Activated T-cell treated with anti-CD3 and anti-CD28 coated beads, Interleukin-2, amount 50 U/mL, for 24 hours (primary cell): ENCODE measurements at regions not wholly inside any gene's neighbourhood (a gene's known extent, or its start where the extent isn't known, plus 50 kb on each side); places are given as distances from the start of the nearest gene placed in this dataset.
"Not testable (repeated sequence)": the region's sequence is repeated elsewhere in the genome, so short reads cannot be mapped to it uniquely, and the experiment has no call there.

Source experiments
- DNase-seq: peaks from one replicate; pipeline ENCODE4 v3.0.0-alpha.2; 2020
- H3K27ac Mint-ChIP-seq: 2 replicates; pipeline ENCODE4 v1.8.0; 2020; ENCODE audit warnings: mild to moderate bottlenecking, mixed read lengths
- H3K27me3 Mint-ChIP-seq: 2 replicates; pipeline ENCODE4 v1.8.0; 2020; ENCODE audit warnings: mixed read lengths
- H3K36me3 Mint-ChIP-seq: 2 replicates; pipeline ENCODE4 v1.8.0; 2020; ENCODE audit warnings: low read depth, mixed read lengths
- H3K4me1 Mint-ChIP-seq: 2 replicates; pipeline ENCODE4 v1.8.0; 2020; ENCODE audit warnings: low read depth, mixed read lengths
- H3K4me3 Mint-ChIP-seq: 2 replicates; pipeline ENCODE4 v1.8.0; 2020; ENCODE audit warnings: mild to moderate bottlenecking, moderate library complexity, mixed read lengths
- H3K9me3 Mint-ChIP-seq: 2 replicates; pipeline ENCODE4 v1.8.0; 2020; ENCODE audit warnings: mixed read lengths

DNA sequence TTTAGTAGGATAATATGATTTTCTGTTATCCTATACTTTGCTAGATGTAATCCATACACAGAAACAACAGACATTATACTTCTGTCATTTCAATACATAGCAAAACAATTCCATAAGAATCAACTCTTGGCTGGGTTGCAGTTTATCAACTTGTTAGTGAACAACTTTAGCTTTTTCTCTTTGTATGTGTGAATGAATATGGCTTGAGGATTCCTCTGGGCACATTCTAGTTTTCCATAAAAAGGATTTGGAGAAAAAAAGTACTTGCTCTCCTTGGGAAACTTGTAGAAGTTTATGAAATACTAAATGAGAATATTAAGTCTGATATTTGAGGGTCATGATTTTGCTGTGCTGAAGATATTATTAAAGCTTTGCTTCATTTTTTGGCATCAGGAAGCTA is 210.7 kb upstream of the GIMD1 start:
- Mint-ChIP-seq H3K27me3 (no peaks in the 10 kb centered on the region), H3K4me1 (no peaks in the 10 kb centered on the region), H3K9me3 (no peaks in the 10 kb centered on the region), H3K27ac (no peak overlapping the region), H3K4me3 (no peak overlapping the region), H3K36me3 (no peaks in the 10 kb centered on the region)
- no peak for DNase-seq

DNA sequence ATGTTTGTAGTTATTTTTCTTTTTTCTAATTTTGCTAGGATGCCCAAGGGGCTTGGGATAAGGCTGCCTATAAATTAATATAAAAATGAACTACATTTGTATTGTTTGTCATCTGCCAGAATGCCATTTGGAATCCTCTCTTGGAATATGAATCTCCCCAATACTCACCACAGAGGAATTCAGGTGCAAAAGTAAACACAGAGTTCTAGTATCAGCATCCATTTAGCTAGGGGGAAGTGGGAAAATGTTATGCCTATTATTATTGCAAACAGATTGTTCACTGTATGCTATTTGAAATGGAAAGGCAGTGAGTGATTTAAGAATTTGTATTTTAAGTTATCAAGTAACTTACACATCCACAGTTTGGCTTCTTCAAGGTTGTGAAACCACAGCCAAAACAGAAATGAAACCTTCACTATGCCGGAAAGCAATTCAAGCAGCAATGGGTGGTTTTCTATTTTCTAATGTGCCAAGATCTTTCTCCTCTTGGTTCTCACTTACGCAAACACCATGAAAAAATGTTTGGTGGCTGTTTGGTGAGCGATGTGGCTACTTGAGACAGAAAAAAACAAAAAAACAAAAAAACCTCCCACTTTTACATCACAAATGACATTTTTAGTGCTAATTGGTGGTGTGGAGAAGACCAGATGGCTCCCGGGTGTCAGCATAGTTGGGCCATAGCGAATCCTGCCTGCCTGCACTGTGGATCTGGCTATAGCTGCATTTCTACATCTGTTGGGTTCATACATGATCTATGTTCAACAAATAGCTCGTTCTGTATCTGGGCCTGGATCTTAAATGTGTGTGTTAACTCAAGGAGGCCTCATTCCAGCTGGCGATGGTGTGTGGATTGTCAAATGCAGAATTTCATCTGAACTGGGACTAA is 200.8 kb upstream of the GIMD1 start:
- Mint-ChIP-seq H3K4me3 (no peak overlapping the region), H3K27ac (no peak overlapping the region), H3K4me1 (no peaks in the 10 kb centered on the region), H3K36me3 (no peaks in the 10 kb centered on the region), H3K9me3 (no peaks in the 10 kb centered on the region), H3K27me3 (no peaks in the 10 kb centered on the region)
- DNase-seq = no peak

DNA sequence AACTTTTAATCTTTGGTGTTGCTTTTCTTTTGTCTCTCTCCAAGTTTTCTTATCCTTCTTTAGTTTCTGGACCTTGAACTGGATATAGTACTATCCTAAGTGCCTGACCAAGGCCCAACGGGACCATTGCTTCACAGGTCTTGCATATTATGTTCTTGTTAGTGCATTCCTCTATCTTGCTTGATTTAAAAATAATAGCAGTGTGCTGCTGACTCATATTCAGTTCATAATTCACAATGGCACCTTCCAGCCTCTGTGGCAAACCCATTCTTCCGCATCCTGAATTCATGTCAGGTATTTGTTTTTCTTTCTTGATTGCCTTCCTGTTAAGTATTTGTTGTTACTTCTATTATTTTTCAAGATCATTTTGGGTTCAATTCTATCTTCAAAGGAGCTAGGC is 197.1 kb upstream of the GIMD1 start:
- H3K27ac Mint-ChIP-seq = no peak overlapping the region
- H3K4me1 Mint-ChIP-seq = no peaks in the 10 kb centered on the region
- no peak for DNase-seq
- no peaks in the 10 kb centered on the region for H3K36me3 Mint-ChIP-seq
- no peak overlapping the region for H3K4me3 Mint-ChIP-seq
- H3K9me3 Mint-ChIP-seq = peaks cover 11% of the 10 kb centered on the region
- H3K27me3 Mint-ChIP-seq = no peaks in the 10 kb centered on the region

DNA sequence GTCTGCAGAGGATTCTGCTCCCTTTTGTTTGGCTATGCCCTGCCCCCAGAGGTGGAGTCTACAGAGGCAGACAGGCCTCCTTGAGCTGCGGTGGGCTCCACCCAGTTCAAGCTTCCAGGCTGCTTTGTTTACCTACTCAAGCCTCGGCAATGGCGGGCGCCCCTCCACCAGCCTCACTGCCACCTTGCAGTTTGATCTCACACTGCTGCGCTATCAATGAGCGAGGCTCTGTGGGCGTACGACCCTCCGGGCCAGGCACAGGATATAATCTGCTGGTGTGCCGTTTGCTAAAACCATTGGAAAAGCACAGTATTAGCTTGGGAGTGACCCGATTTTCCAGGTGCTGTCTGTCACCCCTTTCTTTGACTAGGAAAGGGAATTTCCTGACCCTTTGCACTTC is 195.1 kb upstream of the GIMD1 start:
- not testable (repeated sequence) for H3K27ac Mint-ChIP-seq, H3K4me1 Mint-ChIP-seq, H3K4me3 Mint-ChIP-seq

DNA sequence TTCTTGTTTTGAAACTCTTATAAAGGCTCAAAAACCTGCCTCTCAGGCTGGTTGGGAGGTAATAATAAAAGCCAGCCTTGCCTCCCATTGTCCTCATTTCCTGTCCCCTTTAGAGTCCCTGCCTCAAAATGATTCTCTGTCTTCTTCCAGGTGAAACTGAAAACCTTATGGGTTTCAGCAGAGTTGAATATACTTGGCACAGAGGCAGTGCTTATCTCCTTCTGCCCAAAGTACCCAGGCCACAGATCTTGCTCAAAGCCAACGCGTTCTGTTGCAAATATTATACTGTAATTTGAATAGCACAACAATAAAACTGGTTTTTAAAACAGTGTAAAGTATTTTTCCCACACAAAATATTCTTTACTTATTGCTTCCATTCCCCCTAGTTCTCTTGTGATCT is 183.1 kb upstream of the GIMD1 start:
- no peaks in the 10 kb centered on the region for H3K36me3 Mint-ChIP-seq
- no peak overlapping the region for H3K4me3 Mint-ChIP-seq
- H3K4me1 Mint-ChIP-seq = no peaks in the 10 kb centered on the region
- H3K9me3 Mint-ChIP-seq = peaks cover 8% of the 10 kb centered on the region
- no peak for DNase-seq
- no peak overlapping the region for H3K27ac Mint-ChIP-seq
- no peaks in the 10 kb centered on the region for H3K27me3 Mint-ChIP-seq

More for the DNA sequence above, 195.1 kb upstream of the GIMD1 start:
- DNase-seq, H3K36me3 Mint-ChIP-seq, H3K27me3 Mint-ChIP-seq: not testable (repeated sequence)
- peaks cover 15% of the 10 kb centered on the region for H3K9me3 Mint-ChIP-seq

DNA sequence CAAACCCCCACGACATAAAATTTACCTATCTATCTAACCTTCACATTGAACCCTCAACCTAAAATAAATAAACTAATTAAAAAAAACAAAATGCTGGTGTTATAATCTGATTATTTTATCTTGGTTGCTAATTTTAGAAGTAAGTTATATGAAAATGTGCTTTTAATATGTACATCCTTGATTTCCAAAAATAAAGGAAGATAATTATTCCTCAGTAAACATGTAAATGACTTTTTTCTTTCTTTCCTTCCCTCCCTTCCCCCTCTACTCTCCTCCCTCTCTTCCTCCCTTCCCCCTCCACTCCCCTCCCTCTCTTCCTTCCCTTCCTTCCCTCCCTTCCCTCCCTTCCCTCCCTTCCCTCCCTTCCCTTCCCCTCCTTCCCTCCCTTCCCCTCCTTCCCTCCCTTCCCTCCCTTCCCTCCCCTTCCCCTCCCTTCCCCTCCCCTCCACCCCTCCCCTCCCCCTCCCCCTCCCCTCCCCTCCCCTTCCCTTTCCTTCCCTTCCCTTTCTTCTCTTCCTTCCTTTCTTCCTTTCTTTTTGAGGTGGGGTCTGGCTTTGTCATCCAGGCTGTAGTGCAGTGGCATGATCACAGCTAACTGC is 180.0 kb upstream of the GIMD1 start:
- no peak overlapping the region for H3K27ac Mint-ChIP-seq
- H3K4me1 Mint-ChIP-seq = no peaks in the 10 kb centered on the region
- no peaks in the 10 kb centered on the region for H3K27me3 Mint-ChIP-seq
- H3K36me3 Mint-ChIP-seq = no peaks in the 10 kb centered on the region
- no peak for DNase-seq
- no peak overlapping the region for H3K4me3 Mint-ChIP-seq
- H3K9me3 Mint-ChIP-seq = peaks cover 8% of the 10 kb centered on the region

DNA sequence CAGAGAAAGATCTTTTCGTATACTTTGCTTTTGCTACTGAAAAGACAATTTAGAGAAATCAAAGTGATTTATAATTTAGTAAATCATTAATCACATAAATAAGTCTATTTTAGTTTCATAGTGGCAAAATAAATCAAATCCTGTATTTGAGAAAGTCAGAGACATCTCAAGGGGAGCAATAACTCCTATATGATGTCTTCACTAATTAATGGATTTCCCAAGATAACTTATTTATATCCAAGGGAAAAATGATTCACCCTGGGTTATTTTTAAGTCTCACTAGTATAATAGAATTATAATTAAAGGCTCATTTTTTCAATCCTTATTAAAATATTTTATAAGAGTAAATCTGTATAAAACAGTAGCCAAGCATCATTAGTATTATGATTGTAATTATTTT is 177.8 kb upstream of the GIMD1 start:
- Mint-ChIP-seq H3K27me3 (peaks cover 2% of the 10 kb centered on the region), H3K9me3 (peaks cover 8% of the 10 kb centered on the region), H3K36me3 (no peaks in the 10 kb centered on the region), H3K4me1 (no peaks in the 10 kb centered on the region), H3K4me3 (no peak overlapping the region), H3K27ac (no peak overlapping the region)
- no peak for DNase-seq

DNA sequence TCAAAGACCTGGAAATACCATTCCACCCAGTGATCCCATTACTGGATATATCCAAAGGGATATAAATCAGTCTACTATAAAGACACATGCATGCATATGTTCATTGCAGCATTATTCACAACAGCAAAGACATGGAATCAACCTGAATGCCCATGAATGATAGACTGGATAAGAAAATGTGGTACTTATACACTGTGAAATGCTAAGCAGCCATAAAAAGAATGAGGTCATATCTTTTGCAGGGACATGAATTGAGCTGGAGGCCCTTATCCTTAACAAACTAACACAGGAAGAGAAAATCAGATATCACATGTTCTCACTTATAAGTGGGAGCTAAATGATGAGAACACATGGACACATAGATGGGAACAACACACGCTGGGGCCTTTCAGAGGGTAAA is 174.0 kb upstream of the GIMD1 start:
- H3K9me3 Mint-ChIP-seq, H3K27ac Mint-ChIP-seq, H3K27me3 Mint-ChIP-seq, H3K4me3 Mint-ChIP-seq, H3K36me3 Mint-ChIP-seq, DNase-seq, H3K4me1 Mint-ChIP-seq: not testable (repeated sequence)

DNA sequence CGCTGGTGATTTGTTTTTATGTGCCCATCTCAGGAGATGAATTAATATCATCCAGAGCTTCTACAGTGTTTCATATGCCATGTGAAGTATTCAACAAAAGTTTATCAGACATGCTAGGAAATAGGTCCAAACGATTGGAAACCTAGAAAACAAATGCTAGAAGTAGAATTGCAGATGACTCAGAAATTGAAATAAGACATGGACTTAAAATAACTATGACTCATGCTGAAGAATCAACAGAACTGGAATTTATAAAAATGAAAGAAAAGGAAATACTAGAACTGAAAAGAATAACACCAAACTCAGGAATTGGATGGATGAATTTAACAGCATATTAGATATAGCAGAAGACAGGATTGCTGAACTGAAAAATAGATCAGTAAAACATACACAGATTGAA is 172.7 kb upstream of the GIMD1 start:
- peaks cover 9% of the 10 kb centered on the region for H3K9me3 Mint-ChIP-seq
- no peak for DNase-seq
- H3K27ac Mint-ChIP-seq = no peak overlapping the region
- H3K4me1 Mint-ChIP-seq = no peaks in the 10 kb centered on the region
- peaks cover 2% of the 10 kb centered on the region for H3K27me3 Mint-ChIP-seq
- H3K4me3 Mint-ChIP-seq = no peak overlapping the region
- no peaks in the 10 kb centered on the region for H3K36me3 Mint-ChIP-seq

DNA sequence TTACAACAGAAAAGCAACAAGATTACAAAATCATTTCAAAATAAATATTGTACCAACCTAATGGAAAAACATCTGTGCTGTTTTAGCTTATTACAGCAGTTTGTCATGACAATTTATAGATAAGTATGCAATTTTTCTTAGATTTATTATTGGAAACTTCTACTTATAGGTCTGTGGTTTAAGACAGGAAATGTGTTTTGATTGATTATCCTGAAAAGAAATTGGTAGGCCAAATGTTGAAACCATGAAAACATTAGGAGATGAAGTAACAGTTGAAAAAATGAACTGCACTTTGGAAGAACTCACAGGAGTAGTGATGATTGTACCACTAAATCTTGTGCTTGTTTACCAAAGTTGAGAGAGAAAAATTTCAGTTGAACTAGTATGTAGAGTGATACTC is 162.2 kb upstream of the GIMD1 start:
- H3K4me3 Mint-ChIP-seq = no peak overlapping the region
- H3K9me3 Mint-ChIP-seq = peaks cover 2% of the 10 kb centered on the region
- no peak for DNase-seq
- H3K27me3 Mint-ChIP-seq = no peaks in the 10 kb centered on the region
- peaks cover 1% of the 10 kb centered on the region for H3K4me1 Mint-ChIP-seq
- H3K36me3 Mint-ChIP-seq = no peaks in the 10 kb centered on the region
- H3K27ac Mint-ChIP-seq = no peak overlapping the region

DNA sequence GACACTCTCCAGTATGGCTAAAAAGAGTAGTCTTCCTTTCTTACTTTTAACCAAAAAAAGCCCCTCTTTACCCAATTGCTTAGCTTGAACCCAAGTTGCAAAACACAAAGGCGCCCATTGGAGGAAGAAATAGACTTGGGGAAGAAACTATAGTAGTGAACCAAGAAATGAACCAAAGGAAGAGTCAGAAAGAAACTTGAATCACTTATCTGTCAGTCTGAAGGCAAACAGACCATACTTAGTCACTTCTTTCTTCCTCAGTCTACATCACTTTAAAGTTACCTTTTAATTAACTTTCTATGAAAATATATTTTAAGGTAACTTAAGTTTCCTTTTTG is 161.4 kb upstream of the GIMD1 start:
- H3K4me1 Mint-ChIP-seq = peaks cover 1% of the 10 kb centered on the region
- H3K27ac Mint-ChIP-seq = no peak overlapping the region
- peaks cover 2% of the 10 kb centered on the region for H3K9me3 Mint-ChIP-seq
- no peaks in the 10 kb centered on the region for H3K27me3 Mint-ChIP-seq
- DNase-seq = no peak
- no peak overlapping the region for H3K4me3 Mint-ChIP-seq
- H3K36me3 Mint-ChIP-seq = no peaks in the 10 kb centered on the region

DNA sequence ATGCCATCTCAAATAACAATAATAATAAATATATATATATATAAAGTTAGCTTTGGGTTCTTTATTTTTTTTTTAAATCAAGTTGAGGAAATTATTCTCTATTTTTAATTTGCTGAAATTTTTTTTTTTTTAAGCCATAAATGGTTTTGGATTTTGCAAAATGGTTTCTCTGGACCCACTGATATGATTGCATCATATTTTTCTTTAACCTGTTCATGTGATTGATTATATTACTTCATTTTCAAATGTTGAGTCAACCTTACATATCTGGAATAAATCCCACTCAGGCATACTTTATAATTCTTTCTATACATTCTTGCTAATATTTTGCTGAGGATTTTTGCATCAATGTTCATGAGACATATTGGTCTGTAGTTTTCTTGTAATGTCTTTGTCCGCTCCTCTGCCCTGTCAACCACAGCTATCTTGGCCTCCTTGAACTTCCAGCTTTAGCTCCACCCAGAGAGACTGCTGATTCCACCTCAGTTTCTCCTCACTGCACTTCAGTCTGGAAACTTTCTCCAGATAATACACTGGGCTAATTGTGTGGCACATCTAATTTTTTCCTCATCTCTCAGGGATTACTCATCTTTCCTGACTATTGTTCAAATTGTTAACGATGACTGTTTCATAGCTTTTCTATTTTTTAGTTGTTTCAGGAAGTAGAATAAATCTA is 160.9 kb upstream of the GIMD1 start:
- H3K27me3 Mint-ChIP-seq = no peaks in the 10 kb centered on the region
- H3K4me3 Mint-ChIP-seq = no peak overlapping the region
- no peak for DNase-seq

DNA sequence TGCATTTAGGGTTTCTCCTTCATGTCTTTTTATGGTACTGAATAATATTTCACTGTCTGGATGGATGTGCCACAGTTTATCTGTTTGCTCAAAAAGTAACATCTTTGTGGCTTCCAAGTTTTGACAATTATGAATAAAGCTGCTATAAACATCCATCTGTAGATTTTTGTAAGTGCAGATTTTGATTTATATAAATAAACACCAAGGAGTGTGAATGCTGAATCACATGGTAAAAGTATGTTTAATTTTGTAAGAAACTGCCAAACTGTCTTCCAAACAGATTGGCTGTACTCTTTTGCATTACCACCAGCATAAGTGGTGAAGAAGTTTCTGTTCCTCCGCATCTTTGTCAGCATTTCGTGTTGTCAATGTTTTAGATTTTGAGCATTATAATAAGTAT is 158.7 kb upstream of the GIMD1 start:
- H3K4me1 Mint-ChIP-seq = peaks cover 1% of the 10 kb centered on the region
- no peaks in the 10 kb centered on the region for H3K36me3 Mint-ChIP-seq
- no peak overlapping the region for H3K4me3 Mint-ChIP-seq
- peaks cover 3% of the 10 kb centered on the region for H3K27me3 Mint-ChIP-seq
- H3K9me3 Mint-ChIP-seq = no peaks in the 10 kb centered on the region
- no peak for DNase-seq
- no peak overlapping the region for H3K27ac Mint-ChIP-seq

More for the DNA sequence above, 160.9 kb upstream of the GIMD1 start:
- Mint-ChIP-seq H3K36me3 (no peaks in the 10 kb centered on the region), H3K27ac (no peak overlapping the region), H3K9me3 (peaks cover under 1% of the 10 kb centered on the region), H3K4me1 (peaks cover 1% of the 10 kb centered on the region)

DNA sequence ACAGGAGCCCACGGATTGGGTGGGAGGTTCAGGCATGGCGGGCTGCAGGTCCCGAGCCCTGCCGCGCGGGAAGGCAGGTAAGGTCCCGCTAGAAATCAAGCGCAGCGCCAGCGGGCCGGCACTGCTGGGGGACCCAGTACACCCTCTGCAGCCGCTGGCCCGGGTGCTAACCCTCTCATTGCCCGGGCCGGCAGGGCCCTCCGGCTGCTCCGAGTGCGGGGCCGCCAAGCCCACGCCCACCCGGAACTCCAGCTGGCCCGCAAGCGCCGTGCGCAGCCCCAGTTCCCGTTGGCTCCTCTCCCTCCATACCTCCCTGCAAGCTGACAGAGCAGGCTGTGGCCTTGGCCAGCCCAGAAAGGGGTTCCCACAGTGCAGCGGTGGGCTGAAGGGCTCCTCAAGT is 156.8 kb upstream of the GIMD1 start:
- not testable (repeated sequence) for H3K36me3 Mint-ChIP-seq, H3K4me3 Mint-ChIP-seq, H3K27ac Mint-ChIP-seq, DNase-seq, H3K27me3 Mint-ChIP-seq, H3K9me3 Mint-ChIP-seq, H3K4me1 Mint-ChIP-seq

DNA sequence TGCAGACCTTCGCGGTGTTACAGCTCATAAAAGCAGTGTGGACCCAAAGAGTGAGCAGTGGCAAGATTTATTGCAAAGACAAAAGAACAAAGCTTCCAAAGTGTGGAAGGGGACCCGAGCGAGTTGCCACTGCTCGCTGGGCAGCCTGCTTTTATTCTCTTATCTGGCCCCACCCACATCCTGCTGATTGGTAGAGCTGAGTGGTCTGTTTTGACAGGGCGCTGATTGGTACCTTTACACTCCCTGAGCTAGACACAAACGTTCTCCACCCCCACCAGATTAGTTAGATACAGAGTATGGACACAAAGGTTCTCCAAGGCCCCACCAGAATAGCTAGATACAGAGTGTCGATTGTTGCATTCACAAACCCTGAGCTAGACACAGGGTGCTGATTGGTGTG is 156.2 kb upstream of the GIMD1 start:
- not testable (repeated sequence) for H3K9me3 Mint-ChIP-seq, H3K27ac Mint-ChIP-seq, H3K36me3 Mint-ChIP-seq, H3K4me3 Mint-ChIP-seq, H3K4me1 Mint-ChIP-seq, H3K27me3 Mint-ChIP-seq, DNase-seq
